WTC11 (cell line): ENCODE measurements at regions not wholly inside any gene's neighbourhood (a gene's known extent, or its start where the extent isn't known, plus 50 kb on each side); places are given as distances from the start of the nearest gene placed in this dataset.

Experiments used
- ATAC-seq: fragments of 200-7000 bp; cut with Tn5 transposase; 2 replicates; pipeline ENCODE4 v1.10.0; 2021; ENCODE audit warnings: mild to moderate bottlenecking, moderate library complexity
- CTCF ChIA-PET: fragments of 300-600 bp; sonication (Branson Sonifier 250); formaldehyde crosslinking; loops from one replicate; lab custom pipeline; 2021; ENCODE audit warnings: antibody characterized with exemption; lab: Charles Lee
- POLR2A ChIA-PET: fragments of 350-600 bp; sonication (Branson Sonifier 250); formaldehyde crosslinking; loops from one replicate; lab custom pipeline; 2021; ENCODE audit warnings: antibody characterized with exemption; lab: Charles Lee
- DNase-seq: peaks from one replicate; pipeline ENCODE4 v3.0.0; 2021; ENCODE audit warnings: low spot score
- H3K27ac Mint-ChIP-seq: 2 replicates; pipeline ENCODE4 v1.8.0; 2021; ENCODE audit warnings: mixed read lengths
- H3K27me3 Mint-ChIP-seq: 2 replicates; pipeline ENCODE4 v1.8.0; 2021; ENCODE audit warnings: low read depth, mild to moderate bottlenecking, moderate library complexity, mixed read lengths
- H3K36me3 Mint-ChIP-seq: 2 replicates; pipeline ENCODE4 v1.8.0; 2021; ENCODE audit warnings: mixed read lengths
- H3K4me1 Mint-ChIP-seq: 2 replicates; pipeline ENCODE4 v1.8.0; 2022; ENCODE audit warnings: mixed read lengths
- H3K4me3 Mint-ChIP-seq: 2 replicates; pipeline ENCODE4 v1.8.0; 2021; ENCODE audit warnings: mild to moderate bottlenecking, moderate library complexity, mixed read lengths
- H3K9me3 Mint-ChIP-seq: 2 replicates; pipeline ENCODE4 v1.8.0; 2021; ENCODE audit warnings: mixed read lengths
- ATF1 ChIP-seq: sonication (generic); formaldehyde crosslinking; IDR thresholded peaks from 2 replicates; pipeline ENCODE4 v1.8.1; 2023; ENCODE audit warnings: mild to moderate bottlenecking, moderate library complexity, missing genetic modification reagents
- CREB1 ChIP-seq: sonication (generic); formaldehyde crosslinking; IDR thresholded peaks from 2 replicates; pipeline ENCODE4 v1.8.0; 2023; ENCODE audit warnings: mild to moderate bottlenecking, missing genetic modification reagents
- GABPB1 ChIP-seq: sonication (generic); formaldehyde crosslinking; IDR thresholded peaks from 2 replicates; pipeline ENCODE4 v1.8.1; 2023; ENCODE audit warnings: mild to moderate bottlenecking, missing genetic modification reagents
- GRHL2 ChIP-seq: fragments of 250-450 bp; sonication (Bioruptor Pico); IDR thresholded peaks from 2 replicates; pipeline ENCODE4 v1.8.0; 2022; ENCODE audit warnings: mild to moderate bottlenecking, moderate library complexity; ENCODE audit not compliant: insufficient replicate concordance, severe bottlenecking
- KAT7 ChIP-seq: sonication (generic); formaldehyde crosslinking; IDR thresholded peaks from 2 replicates; pipeline ENCODE4 v1.8.1; 2023; ENCODE audit warnings: missing genetic modification reagents, mild to moderate bottlenecking, borderline replicate concordance
- MAX ChIP-seq: sonication (generic); formaldehyde crosslinking; IDR thresholded peaks from 2 replicates; pipeline ENCODE4 v1.8.0; 2022; ENCODE audit warnings: mild to moderate bottlenecking, missing genetic modification reagents
- NFYB ChIP-seq: sonication (generic); formaldehyde crosslinking; conservative IDR thresholded peaks from 2 replicates; pipeline ENCODE4 v1.8.0; 2022; ENCODE audit warnings: low read depth, missing genetic modification reagents
- NR1H2 ChIP-seq: sonication (generic); formaldehyde crosslinking; IDR thresholded peaks from 2 replicates; pipeline ENCODE4 v1.9.0; 2021; ENCODE audit warnings: mild to moderate bottlenecking, moderate library complexity, missing genetic modification reagents
- RORB ChIP-seq: fragments of 250-450 bp; sonication (Bioruptor Pico); IDR thresholded peaks from 2 replicates; pipeline ENCODE4 v1.9.0; 2021; ENCODE audit warnings: mild to moderate bottlenecking
- SP1 ChIP-seq: sonication (generic); formaldehyde crosslinking; conservative IDR thresholded peaks from 2 replicates; pipeline ENCODE4 v1.8.1; 2022; ENCODE audit warnings: missing genetic modification reagents
- STAT6 ChIP-seq: sonication (generic); formaldehyde crosslinking; conservative IDR thresholded peaks from 2 replicates; pipeline ENCODE4 v1.8.1; 2023; ENCODE audit warnings: mild to moderate bottlenecking, low read depth, missing genetic modification reagents, moderate library complexity
- USF2 ChIP-seq: sonication (generic); formaldehyde crosslinking; IDR thresholded peaks from 2 replicates; pipeline ENCODE4 v1.8.1; 2023; ENCODE audit warnings: mild to moderate bottlenecking, missing genetic modification reagents, moderate library complexity
- ZNF281 ChIP-seq: sonication (generic); formaldehyde crosslinking; IDR thresholded peaks from 2 replicates; pipeline ENCODE4 v1.8.0; 2023; ENCODE audit warnings: mild to moderate bottlenecking, missing genetic modification reagents
- ZNF532 ChIP-seq: fragments of 250-450 bp; sonication (Bioruptor Pico); IDR thresholded peaks from 2 replicates; pipeline ENCODE4 v1.9.0; 2021; ENCODE audit warnings: mild to moderate bottlenecking, borderline replicate concordance
- ZSCAN18 ChIP-seq: fragments of 250-450 bp; sonication (Bioruptor Pico); IDR thresholded peaks from 2 replicates; pipeline ENCODE4 v2.1.2; 2022; ENCODE audit warnings: mild to moderate bottlenecking, moderate library complexity

- Mint-ChIP-seq H3K4me1 (no peaks in the 10 kb centered on the region), H3K27ac (no peak overlapping the region), H3K9me3 (no peaks in the 10 kb centered on the region), H3K36me3 (no peaks in the 10 kb centered on the region), H3K27me3 (peaks cover 11% of the 10 kb centered on the region), H3K4me3 (no peak overlapping the region)
- ChIA-PET CTCF (no interaction called here), POLR2A (no interaction called here)
- no peak for ATAC-seq
- TF ChIP-seq ZNF281 (CRISPR knock-in tag), result no peak
- no peak for TF ChIP-seq GRHL2 (CRISPR knock-in tag)
- no peak for TF ChIP-seq USF2 (CRISPR knock-in tag)
- TF ChIP-seq RORB (CRISPR knock-in tag), result no peak
- TF ChIP-seq ATF1 (CRISPR knock-in tag), result no peak
- TF ChIP-seq STAT6 (CRISPR knock-in tag), result no peak
- no peak for TF ChIP-seq SP1
- TF ChIP-seq NFYB (CRISPR knock-in tag), result no peak
- no peak for TF ChIP-seq MAX (CRISPR knock-in tag)
- TF ChIP-seq ZNF532 (CRISPR knock-in tag), result no peak
- no peak for TF ChIP-seq ZSCAN18 (CRISPR knock-in tag)
- no peak for DNase-seq
These were observed 267.9 kb upstream of the DPYD start for GRCh38 chr1:98188774-98189173.

GRCh38 chr1:98184856-98185255, 264.0 kb upstream of the DPYD start:
- POLR2A ChIA-PET, result no interaction called here
- H3K27me3 Mint-ChIP-seq, result peaks cover 4% of the 10 kb centered on the region; the same call in 1 of the 2 replicates
- H3K36me3 Mint-ChIP-seq, result no peaks in the 10 kb centered on the region
- CTCF ChIA-PET, result no interaction called here
- H3K4me1 Mint-ChIP-seq, result no peaks in the 10 kb centered on the region
- H3K27ac Mint-ChIP-seq, result no peak overlapping the region
- H3K9me3 Mint-ChIP-seq, result no peaks in the 10 kb centered on the region
- ATAC-seq, result no peak
- no peak for DNase-seq
- H3K4me3 Mint-ChIP-seq, result no peak overlapping the region
- no peak for TF ChIP-seq NR1H2
- no peak for TF ChIP-seq KAT7 (CRISPR knock-in tag)
- TF ChIP-seq GABPB1, result no peak
- TF ChIP-seq CREB1, result no peak
